NAMALWA (cell line): ENCODE measurements at regions not wholly inside any gene's neighbourhood (a gene's known extent, or its start where the extent isn't known, plus 50 kb on each side); places are given as distances from the start of the nearest gene placed in this dataset.
"Not testable (repeated sequence)": the region's sequence is repeated elsewhere in the genome, so short reads cannot be mapped to it uniquely, and the experiment has no call there.

ENCODE experiments used
- DNase-seq: peaks from one replicate; pipeline ENCODE4 v3.0.0-alpha.2; 2015; ENCODE audit warnings: low spot score

- no peak for DNase-seq
These were observed 136.2 kb upstream of the DUSP10 start for GRCh38 chr1:221878134-221878533.

GRCh38 chr1:221877311-221877710, 135.4 kb upstream of the DUSP10 start:
- no peak for DNase-seq

DNA sequence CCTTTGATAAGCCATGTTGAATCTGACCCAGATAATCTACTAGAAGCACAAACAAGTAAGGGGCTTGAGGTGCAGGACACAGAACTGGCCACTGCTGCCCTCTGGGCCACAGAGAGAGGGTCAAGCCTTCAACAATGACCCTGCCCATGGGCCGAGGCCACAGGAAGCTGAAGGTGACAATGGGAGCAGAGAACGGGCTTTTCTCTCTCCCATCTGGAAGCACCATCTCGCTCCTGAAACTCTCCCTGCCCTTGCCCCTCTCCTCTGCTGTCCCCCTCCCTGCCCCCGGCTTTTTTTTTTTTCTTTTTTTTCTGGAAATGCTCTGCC, 133.1 kb upstream of the DUSP10 start:
- DNase-seq = no peak

DNA sequence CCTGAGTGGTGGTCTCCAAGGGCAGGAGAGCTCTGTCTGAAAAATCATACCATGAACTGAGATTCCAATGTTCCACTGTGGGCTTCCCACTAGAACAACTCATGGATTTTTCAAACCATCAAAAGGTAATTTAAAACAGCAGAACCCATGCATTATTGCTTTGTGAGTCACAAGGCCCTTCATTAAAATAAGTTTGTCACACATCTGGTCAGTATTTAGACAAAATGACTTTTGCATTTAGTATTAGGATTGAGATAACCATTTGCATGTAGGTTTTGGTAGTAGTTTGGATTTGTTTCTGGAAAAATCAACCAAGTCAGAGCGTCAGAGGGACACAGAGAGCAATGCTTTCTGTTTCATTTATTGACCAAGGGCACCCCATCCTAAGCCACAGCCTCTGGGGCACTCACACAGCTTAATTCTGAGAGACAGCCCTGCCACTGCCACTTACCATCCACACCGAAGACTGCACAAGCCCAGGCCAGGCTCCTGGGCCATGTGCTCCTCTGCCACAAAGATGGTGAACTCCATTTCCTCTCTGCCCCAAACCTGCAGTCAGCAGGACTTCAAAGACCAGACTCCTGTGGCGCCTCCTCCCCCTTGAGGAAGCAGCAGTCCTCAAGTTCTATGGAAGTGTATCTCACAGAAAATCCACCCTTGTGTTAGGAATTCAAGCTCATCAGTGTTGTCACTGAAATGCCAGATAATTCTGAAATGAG, 132.6 kb upstream of the DUSP10 start:
- DNase-seq = no peak

DNA sequence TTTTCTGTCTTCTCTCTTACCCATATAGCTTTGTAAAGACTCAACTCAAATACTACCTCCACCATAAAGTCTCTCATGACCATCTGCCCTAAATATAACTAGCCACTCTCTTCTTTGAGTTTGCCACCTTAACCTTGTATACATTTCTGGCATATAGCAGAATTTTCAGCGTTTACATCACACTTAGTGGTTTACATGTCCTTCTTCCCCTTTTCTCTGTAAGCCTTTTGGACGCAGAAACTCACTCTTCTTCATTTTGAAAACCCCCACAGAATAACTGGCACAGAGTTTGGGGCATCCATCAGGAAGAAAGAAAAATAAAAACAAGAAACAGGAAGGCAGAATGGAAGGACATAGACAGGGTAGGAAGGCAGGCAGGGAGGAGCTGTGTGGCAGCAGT, 131.8 kb upstream of the DUSP10 start:
- no peak for DNase-seq

GRCh38 chr1:221871056-221871455, 129.2 kb upstream of the DUSP10 start:
- no peak for DNase-seq

DNA sequence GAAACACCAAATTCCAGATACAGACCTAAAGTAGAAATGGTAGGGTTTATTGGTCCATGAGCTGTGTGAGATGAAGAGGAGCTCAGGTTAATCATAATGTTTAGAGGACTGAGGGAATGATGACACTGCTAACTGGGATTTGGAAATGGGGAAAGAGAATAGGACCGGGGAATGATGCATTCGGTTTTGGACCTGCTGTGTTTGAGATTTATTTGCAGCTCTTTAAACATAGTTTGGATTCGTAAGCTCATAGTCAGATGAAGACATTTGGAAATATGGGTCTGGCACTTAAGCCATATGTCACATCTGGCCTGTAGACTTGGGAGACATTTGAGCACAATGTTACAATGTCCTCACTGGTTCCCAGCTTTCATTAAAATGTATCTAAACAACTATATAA, 127.9 kb upstream of the DUSP10 start:
- DNase-seq = no peak

GRCh38 chr1:221868593-221869303, 126.9 kb upstream of the DUSP10 start:
- no peak for DNase-seq

- no peak for DNase-seq
These were observed 125.1 kb upstream of the DUSP10 start for GRCh38 chr1:221867003-221867402.

GRCh38 chr1:221865808-221866207, 123.9 kb upstream of the DUSP10 start:
- no peak for DNase-seq

DNA sequence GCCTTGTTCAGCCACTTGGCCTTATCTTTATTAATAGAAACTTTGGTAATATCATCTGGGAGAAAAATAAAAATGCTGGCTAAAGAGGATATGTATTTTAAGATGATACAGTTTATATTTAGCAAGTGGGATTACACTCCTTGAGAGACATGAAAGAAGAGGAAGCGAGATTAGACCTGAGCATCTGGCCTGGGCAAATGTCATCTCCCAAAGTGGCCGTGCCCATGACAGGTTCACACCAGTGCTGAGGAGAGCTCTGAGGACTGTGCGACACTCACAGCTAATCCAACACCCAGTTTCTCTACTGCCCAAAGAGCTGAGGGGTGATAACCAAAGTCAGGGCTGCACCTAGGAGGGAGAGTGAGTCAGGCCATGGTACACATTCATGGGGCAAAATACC, 121.7 kb upstream of the DUSP10 start:
- DNase-seq = no peak

DNA sequence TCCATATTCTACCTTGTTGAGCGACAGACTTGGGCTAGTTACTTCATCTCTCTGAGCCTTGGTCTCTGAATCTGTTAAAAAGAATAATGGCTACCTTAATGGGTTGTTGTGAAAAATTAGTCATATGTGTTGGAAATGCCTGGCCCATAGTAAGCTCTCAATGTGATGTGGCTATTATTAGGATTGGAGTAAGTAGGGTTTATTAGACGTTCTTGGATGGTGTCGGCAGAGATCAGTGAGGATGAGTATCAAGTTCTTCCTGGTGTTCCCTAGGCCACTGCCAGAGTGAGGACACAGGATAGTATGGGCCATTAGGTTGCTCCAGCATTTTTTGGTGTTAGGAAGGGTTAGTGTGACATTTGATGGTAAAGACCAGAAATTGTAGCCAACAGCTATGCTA, 121.1 kb upstream of the DUSP10 start:
- DNase-seq = no peak

DNA sequence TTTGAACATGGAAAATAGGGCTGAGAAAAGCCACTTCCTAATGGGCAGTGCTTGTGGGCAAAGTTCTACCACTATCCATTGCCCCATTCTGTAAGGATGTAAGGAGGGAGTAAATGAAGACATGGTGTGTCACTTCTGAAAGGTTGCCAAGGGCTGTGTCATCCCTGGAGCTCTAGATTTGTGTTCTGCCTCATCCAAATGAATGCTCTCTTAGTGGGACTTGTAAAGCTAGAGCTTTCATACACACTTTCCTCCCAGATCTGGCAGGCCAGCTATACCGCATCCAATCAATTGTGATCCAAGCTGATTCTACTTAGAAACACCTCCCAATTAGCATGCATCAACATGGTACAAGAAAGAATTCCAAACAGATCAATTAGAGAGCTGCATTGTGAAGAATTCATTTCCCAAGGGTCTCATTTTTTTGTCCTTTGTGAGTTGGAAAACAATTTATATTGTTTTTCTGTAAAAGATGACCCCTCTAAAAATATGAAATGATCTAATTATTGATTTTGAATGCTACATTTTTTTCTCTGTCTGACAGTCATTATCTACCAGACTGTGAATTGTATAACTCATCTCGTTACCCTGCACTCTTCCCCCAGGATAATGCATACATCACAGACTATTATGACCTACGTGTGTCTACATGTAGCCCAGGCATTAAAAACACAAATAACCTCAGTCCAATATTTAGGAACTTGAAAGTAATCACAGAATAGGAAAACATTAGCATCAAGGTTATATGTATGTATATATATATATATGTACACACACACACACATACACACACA, 117.1 kb upstream of the DUSP10 start:
- DNase-seq = no peak

DNA sequence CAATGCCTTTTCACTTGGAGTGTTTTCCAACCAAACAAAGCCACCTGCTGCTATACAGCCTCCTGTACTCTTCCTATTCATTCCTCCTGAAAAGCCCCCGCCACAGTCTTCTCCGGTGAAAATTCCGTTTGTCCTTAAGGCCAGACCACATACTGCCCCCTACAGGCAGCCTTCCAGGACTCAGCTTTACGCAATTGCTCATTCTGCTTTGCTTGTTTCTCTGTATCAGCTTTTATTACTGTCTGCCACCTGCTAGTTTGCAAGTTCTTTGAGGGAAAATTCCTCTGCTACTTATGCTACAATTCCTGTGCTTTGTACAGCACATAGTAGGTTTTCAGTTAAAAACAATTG, 115.2 kb upstream of the DUSP10 start:
- not testable (repeated sequence) for DNase-seq

- no peak for DNase-seq
These were observed 114.6 kb upstream of the DUSP10 start for GRCh38 chr1:221856228-221857093.

DNA sequence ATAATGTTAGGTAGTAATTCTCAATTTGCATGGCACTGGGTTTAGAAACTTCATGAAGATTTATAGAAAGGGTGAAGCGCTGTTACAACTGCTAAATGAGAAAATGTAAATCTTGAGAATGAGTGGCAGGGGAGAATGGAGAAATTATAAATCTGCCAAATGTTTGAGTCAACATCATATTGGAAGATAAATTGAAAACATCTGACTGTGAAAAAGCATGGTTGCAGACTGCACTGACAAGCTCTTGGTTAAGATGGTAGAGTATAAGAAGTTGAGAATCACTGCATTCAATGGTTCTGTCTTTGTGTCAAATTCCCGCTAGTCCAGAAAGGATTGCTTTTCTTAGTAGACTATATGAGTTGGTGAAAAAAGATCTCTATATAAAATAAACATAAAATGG, 113.3 kb upstream of the DUSP10 start:
- DNase-seq = no peak

- DNase-seq = no peak
These were observed 109.4 kb upstream of the DUSP10 start for GRCh38 chr1:221851336-221851735.

DNA sequence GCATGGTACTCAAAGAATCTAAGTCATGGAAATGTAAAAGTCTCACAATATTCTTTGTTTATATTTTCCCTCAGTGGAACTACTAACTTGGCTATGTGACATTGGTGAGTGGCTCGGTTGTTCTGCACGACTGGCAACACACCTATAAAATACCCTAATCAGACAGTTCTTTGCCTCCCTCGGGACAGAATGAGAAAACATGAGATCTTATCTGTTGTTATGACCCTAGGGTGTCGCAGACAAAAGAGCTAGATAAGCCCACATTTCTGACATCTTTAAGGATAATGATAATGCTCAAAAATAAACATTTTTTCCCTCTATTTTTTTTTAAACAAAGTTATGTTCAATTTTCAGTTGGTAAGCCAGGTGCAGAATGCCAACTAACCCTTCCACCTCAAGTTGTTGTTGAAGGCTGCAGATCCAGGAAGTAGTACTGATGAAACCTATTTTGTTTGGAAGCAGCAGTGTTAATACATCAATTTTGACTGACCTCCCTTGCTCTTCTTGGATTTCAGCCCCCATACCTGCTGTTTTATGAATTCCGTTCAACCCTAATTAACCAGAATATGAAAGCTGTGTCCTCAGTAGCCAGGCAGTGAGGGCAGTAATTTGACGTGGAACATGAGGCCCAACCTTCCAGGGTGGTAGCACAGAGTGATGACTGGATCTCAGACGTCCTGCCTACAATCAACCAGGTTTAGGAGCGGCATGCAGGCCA, 108.7 kb upstream of the DUSP10 start:
- no peak for DNase-seq

DNA sequence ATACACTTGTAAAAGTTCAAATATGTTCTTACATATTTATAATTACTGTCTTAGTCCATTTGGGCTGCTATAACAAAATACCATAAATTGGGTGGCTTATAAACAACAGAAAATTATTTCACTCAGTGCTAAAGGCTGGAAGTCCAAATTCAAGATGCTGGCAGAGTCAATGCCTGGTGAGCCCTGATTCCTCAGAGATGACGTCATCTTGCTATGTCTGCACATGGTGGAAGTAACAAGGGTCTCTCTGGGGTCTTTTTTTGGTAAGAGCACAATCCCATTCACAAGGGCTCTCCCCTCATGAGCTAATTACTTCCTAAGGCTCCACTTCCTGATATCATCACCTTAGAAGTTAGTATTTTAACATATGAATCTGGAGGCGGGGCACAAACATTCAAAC, 108.0 kb upstream of the DUSP10 start:
- DNase-seq = no peak

DNA sequence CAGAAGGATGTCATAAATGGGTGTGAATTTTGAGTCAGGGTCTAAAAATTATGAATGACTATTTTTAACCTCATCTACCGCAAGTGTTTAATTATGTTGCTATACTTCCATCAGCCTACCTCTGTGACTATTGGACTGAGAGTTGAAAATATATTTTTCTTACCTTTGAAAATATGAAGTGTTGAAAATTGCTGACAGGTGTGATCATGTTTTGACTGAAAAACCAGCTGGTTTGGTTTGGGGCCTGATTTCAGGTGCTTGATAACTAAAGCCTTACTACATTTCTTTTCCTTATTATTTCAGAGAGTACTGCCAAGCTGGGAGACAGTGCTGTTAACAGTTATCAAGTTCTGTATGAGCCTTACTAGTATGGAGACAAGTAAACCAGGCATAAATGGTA, 107.2 kb upstream of the DUSP10 start:
- DNase-seq = no peak

DNA sequence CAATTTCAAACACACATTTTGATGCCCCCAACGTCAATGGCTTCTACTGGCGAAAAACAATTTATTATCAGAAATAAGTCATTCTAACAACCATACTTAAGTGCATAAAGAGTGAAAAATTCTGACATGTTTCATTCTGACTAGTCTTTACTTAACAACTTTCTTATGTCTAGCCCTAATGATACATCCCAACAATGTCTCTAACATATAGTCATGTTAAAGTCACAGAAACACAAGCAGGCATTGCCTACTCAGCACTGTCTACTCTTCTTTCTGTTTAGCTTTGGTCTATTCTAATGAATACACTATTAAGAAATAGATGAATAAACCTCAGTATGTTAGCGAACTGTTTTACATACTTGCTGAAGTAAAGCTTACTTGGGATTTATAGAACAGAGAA, 105.8 kb upstream of the DUSP10 start:
- no peak for DNase-seq
